ENCODE measurements at regions not wholly inside any gene's neighbourhood (a gene's known extent, or its start where the extent isn't known, plus 50 kb on each side); places are given as distances from the start of the nearest gene placed in this dataset.

- Mint-ChIP-seq H3K4me3 (no peak overlapping the region), H3K9me3 (peaks cover 12% of the 10 kb centered on the region), H3K27ac (no peak overlapping the region), H3K4me1 (no peaks in the 10 kb centered on the region), H3K36me3 (no peaks in the 10 kb centered on the region)
- ATAC-seq (no peak), DNase-seq (ENCODE audit: low spot score in 2 of 2) (no peak)
Observed at GRCh38 chr2:78070693-78071092, 548.5 kb upstream of the LRRTM4 start.

- ATAC-seq, result no peak
- H3K36me3 Mint-ChIP-seq, result no peaks in the 10 kb centered on the region
- H3K4me1 Mint-ChIP-seq, result no peaks in the 10 kb centered on the region
- no peak overlapping the region for H3K27ac Mint-ChIP-seq
- DNase-seq (ENCODE audit: low spot score in 2 of 2), result no peak
- peaks cover 25% of the 10 kb centered on the region for H3K9me3 Mint-ChIP-seq
- H3K4me3 Mint-ChIP-seq, result no peak overlapping the region
Observed at GRCh38 chr2:78077633-78078032, 555.5 kb upstream of the LRRTM4 start.

GRCh38 chr2:78082555-78082954 is 560.4 kb upstream of the LRRTM4 start:
- ATAC-seq, result no peak
- Mint-ChIP-seq H3K9me3 (peaks cover 28% of the 10 kb centered on the region), H3K36me3 (no peaks in the 10 kb centered on the region), H3K27ac (no peak overlapping the region), H3K4me3 (no peak overlapping the region), H3K4me1 (no peaks in the 10 kb centered on the region)
- no peak for DNase-seq (ENCODE audit: low spot score in 2 of 2)

- no peak for ATAC-seq
- Mint-ChIP-seq H3K4me3 (no peak overlapping the region), H3K27ac (no peak overlapping the region), H3K36me3 (no peaks in the 10 kb centered on the region), H3K9me3 (peaks cover 6% of the 10 kb centered on the region), H3K4me1 (no peaks in the 10 kb centered on the region)
- DNase-seq (ENCODE audit: low spot score in 2 of 2), result no peak
Observed at GRCh38 chr2:78093436-78093835, 571.3 kb upstream of the LRRTM4 start.

- H3K4me3 Mint-ChIP-seq, result no peak overlapping the region
- no peaks in the 10 kb centered on the region for H3K36me3 Mint-ChIP-seq
- DNase-seq (ENCODE audit: low spot score in 2 of 2) (no peak), ATAC-seq (no peak)
- peaks cover 14% of the 10 kb centered on the region for H3K9me3 Mint-ChIP-seq
- H3K4me1 Mint-ChIP-seq, result no peaks in the 10 kb centered on the region
- H3K27ac Mint-ChIP-seq, result no peak overlapping the region
Observed at GRCh38 chr2:78109272-78109671, 587.1 kb upstream of the LRRTM4 start.

- Mint-ChIP-seq H3K27ac (no peak overlapping the region), H3K9me3 (peaks cover 24% of the 10 kb centered on the region), H3K4me1 (no peaks in the 10 kb centered on the region), H3K4me3 (no peak overlapping the region), H3K36me3 (no peaks in the 10 kb centered on the region)
- DNase-seq (ENCODE audit: low spot score in 2 of 2) (no peak), ATAC-seq (no peak)
Observed at GRCh38 chr2:78115291-78115690, 593.1 kb upstream of the LRRTM4 start.

- Mint-ChIP-seq H3K27ac (no peak overlapping the region), H3K4me1 (no peaks in the 10 kb centered on the region), H3K9me3 (peaks cover 21% of the 10 kb centered on the region), H3K36me3 (no peaks in the 10 kb centered on the region), H3K4me3 (no peak overlapping the region)
- no peak for ATAC-seq
- no peak for DNase-seq (ENCODE audit: low spot score in 2 of 2)
Observed at GRCh38 chr2:78118037-78118436, 595.9 kb upstream of the LRRTM4 start.

GRCh38 chr2:78120275-78120674 is 598.1 kb upstream of the LRRTM4 start:
- no peaks in the 10 kb centered on the region for H3K36me3 Mint-ChIP-seq

GRCh38 chr2:78125042-78125441 is 602.9 kb upstream of the LRRTM4 start:
- DNase-seq (ENCODE audit: low spot score in 2 of 2), result no peak
- Mint-ChIP-seq H3K27ac (no peak overlapping the region), H3K9me3 (peaks cover 12% of the 10 kb centered on the region), H3K4me1 (no peaks in the 10 kb centered on the region), H3K36me3 (no peaks in the 10 kb centered on the region), H3K4me3 (no peak overlapping the region)
- no peak for ATAC-seq

More at GRCh38 chr2:78120275-78120674, 598.1 kb upstream of the LRRTM4 start:
- H3K9me3 Mint-ChIP-seq, result peaks cover 21% of the 10 kb centered on the region
- H3K4me3 Mint-ChIP-seq, result no peak overlapping the region
- no peak overlapping the region for H3K27ac Mint-ChIP-seq
- ATAC-seq (no peak), DNase-seq (ENCODE audit: low spot score in 2 of 2) (no peak)
- H3K4me1 Mint-ChIP-seq, result no peaks in the 10 kb centered on the region

GRCh38 chr2:78127424-78127823 is 605.2 kb upstream of the LRRTM4 start:
- ATAC-seq, result no peak
- Mint-ChIP-seq H3K4me1 (no peaks in the 10 kb centered on the region), H3K9me3 (peaks cover 14% of the 10 kb centered on the region), H3K27ac (no peak overlapping the region), H3K4me3 (no peak overlapping the region), H3K36me3 (no peaks in the 10 kb centered on the region)
- DNase-seq (ENCODE audit: low spot score in 2 of 2), result no peak

- no peak for DNase-seq (ENCODE audit: low spot score in 2 of 2)
- no peak for ATAC-seq
- Mint-ChIP-seq H3K4me3 (no peak overlapping the region), H3K9me3 (peaks cover 7% of the 10 kb centered on the region), H3K36me3 (no peaks in the 10 kb centered on the region), H3K4me1 (no peaks in the 10 kb centered on the region), H3K27ac (no peak overlapping the region)
Observed at GRCh38 chr2:78132391-78133370, 610.5 kb upstream of the LRRTM4 start.

- Mint-ChIP-seq H3K36me3 (no peaks in the 10 kb centered on the region), H3K4me3 (no peak overlapping the region), H3K9me3 (peaks cover 12% of the 10 kb centered on the region), H3K4me1 (no peaks in the 10 kb centered on the region), H3K27ac (no peak overlapping the region)
- ATAC-seq (no peak), DNase-seq (ENCODE audit: low spot score in 2 of 2) (no peak)
Observed at GRCh38 chr2:78145395-78145996, 623.3 kb upstream of the LRRTM4 start.

- H3K4me1 Mint-ChIP-seq, result no peaks in the 10 kb centered on the region
- no peaks in the 10 kb centered on the region for H3K36me3 Mint-ChIP-seq
- DNase-seq (ENCODE audit: low spot score in 2 of 2), result no peak
- H3K4me3 Mint-ChIP-seq, result no peak overlapping the region
- H3K27ac Mint-ChIP-seq, result no peak overlapping the region
- ATAC-seq, result peak; percentile 34
- H3K9me3 Mint-ChIP-seq, result peaks cover 12% of the 10 kb centered on the region
Observed at GRCh38 chr2:78145997-78146722, 624.0 kb upstream of the LRRTM4 start.

GRCh38 chr2:78147466-78147865 is 625.3 kb upstream of the LRRTM4 start:
- Mint-ChIP-seq H3K27ac (no peak overlapping the region), H3K4me1 (no peaks in the 10 kb centered on the region), H3K4me3 (no peak overlapping the region), H3K9me3 (peaks cover 12% of the 10 kb centered on the region), H3K36me3 (no peaks in the 10 kb centered on the region)
- ATAC-seq (no peak), DNase-seq (ENCODE audit: low spot score in 2 of 2) (no peak)

- DNase-seq (ENCODE audit: low spot score in 2 of 2), result no peak
- Mint-ChIP-seq H3K36me3 (no peaks in the 10 kb centered on the region), H3K4me3 (no peak overlapping the region), H3K4me1 (no peaks in the 10 kb centered on the region), H3K9me3 (peaks cover 15% of the 10 kb centered on the region), H3K27ac (no peak overlapping the region)
- no peak for ATAC-seq
Observed at GRCh38 chr2:78154586-78154985, 632.4 kb upstream of the LRRTM4 start.

Data from stimulated activated effector memory CD8-positive, alpha-beta T cell treated with anti-CD3 and anti-CD28 coated beads, Interleukin-12 subunit alpha, Interleukin-12 subunit beta, amount 100 ng/mL, for 72 hours (primary cell).